ENCODE measurements at regions not wholly inside any gene's neighbourhood (a gene's known extent, or its start where the extent isn't known, plus 50 kb on each side); places are given as distances from the start of the nearest gene placed in this dataset.

GRCh38 chr19:28037186-28037585 is 1175.8 kb downstream of the UQCRFS1 start:
- Mint-ChIP-seq H3K9me3 (peaks cover 6 to 26% of the 10 kb centered on the region in 2 experiments), H3K36me3 (ENCODE audit: insufficient read depth in 1 of 3, low read depth in 3 of 3) (peaks cover 4 to 7% (median 4%) of the 10 kb centered on the region in 3 experiments; a peak in 6 of 7 replicates), H3K4me1 (no peaks in the 10 kb centered on the region), H3K27ac (no peak overlapping the region), H3K27me3 (ENCODE audit: low read depth) (no peaks in the 10 kb centered on the region; the same call in 1 of the 2 replicates), H3K4me3 (no peak overlapping the region)
- H3K27ac ChIP-seq (ENCODE audit: insufficient read length, low read depth, low read length): no peak overlapping the region
- H3K23me2 ChIP-seq (ENCODE audit: insufficient read length, low read depth, low read length, poor library complexity, severe bottlenecking): no peaks in the 10 kb centered on the region
- H2BK12ac ChIP-seq (ENCODE audit: insufficient read length, low read depth, low read length): no peak overlapping the region
- TF ChIP-seq, protein P1, sequence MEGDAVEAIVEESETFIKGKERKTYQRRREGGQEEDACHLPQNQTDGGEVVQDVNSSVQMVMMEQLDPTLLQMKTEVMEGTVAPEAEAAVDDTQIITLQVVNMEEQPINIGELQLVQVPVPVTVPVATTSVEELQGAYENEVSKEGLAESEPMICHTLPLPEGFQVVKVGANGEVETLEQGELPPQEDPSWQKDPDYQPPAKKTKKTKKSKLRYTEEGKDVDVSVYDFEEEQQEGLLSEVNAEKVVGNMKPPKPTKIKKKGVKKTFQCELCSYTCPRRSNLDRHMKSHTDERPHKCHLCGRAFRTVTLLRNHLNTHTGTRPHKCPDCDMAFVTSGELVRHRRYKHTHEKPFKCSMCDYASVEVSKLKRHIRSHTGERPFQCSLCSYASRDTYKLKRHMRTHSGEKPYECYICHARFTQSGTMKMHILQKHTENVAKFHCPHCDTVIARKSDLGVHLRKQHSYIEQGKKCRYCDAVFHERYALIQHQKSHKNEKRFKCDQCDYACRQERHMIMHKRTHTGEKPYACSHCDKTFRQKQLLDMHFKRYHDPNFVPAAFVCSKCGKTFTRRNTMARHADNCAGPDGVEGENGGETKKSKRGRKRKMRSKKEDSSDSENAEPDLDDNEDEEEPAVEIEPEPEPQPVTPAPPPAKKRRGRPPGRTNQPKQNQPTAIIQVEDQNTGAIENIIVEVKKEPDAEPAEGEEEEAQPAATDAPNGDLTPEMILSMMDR (conservative IDR thresholded peaks at IDR 0.05): no peak
- no peak overlapping the region for H2BK20ac ChIP-seq (ENCODE audit: low read depth, low read length, poor library complexity, severe bottlenecking)
- no peaks in the 10 kb centered on the region for H3K9me3 ChIP-seq (ENCODE audit: control insufficient read depth, low read depth, low read length)
- no peak overlapping the region for H2AFZ ChIP-seq (ENCODE audit: low read length)
- H3K9ac ChIP-seq (ENCODE audit: extremely low read depth, insufficient read length, low read length): no peak overlapping the region
- no peaks in the 10 kb centered on the region for H3K4me1 ChIP-seq (ENCODE audit: insufficient read depth, low read length)
- no peaks in the 10 kb centered on the region for H4K20me1 ChIP-seq (ENCODE audit: control insufficient read depth, insufficient read depth, insufficient read length)
- no peak overlapping the region for H3K4ac ChIP-seq (ENCODE audit: low read depth, low read length)
- no peak overlapping the region for H2BK15ac ChIP-seq (ENCODE audit: low read depth, low read length)
- H4K5ac ChIP-seq (ENCODE audit: insufficient read length, low read depth, low read length): no peak overlapping the region
- no peak overlapping the region for H3K18ac ChIP-seq (ENCODE audit: insufficient read length, low read depth, low read length)
- no peak overlapping the region for H2BK5ac ChIP-seq (ENCODE audit: insufficient read length, low read length)
- H2AK5ac ChIP-seq (ENCODE audit: insufficient read length, low read length): no peak overlapping the region
- H3K23ac ChIP-seq (ENCODE audit: insufficient read length, low read depth, low read length): no peak overlapping the region
- no peak overlapping the region for H3T11ph ChIP-seq (ENCODE audit: low read length)
- no peak overlapping the region for H3K4me2 ChIP-seq (ENCODE audit: insufficient read depth, insufficient read length, low read length)
- H4K8ac ChIP-seq (replicated peaks; ENCODE audit: insufficient read length, low read depth, low read length): no peak overlapping the region
- H2BK120ac ChIP-seq (ENCODE audit: low read depth, low read length, poor library complexity, severe bottlenecking): no peak overlapping the region
- WGBS (ENCODE audit: extremely low coverage, insufficient read length, low lambda C conversion rate): no CpG with 5 or more reads among the region's 4 CpGs
- no peaks in the 10 kb centered on the region for H3K27me3 ChIP-seq (ENCODE audit: insufficient read depth, low read length)
- H4K91ac ChIP-seq (ENCODE audit: insufficient read length, low read depth, low read length): no peak overlapping the region
- no peaks in the 10 kb centered on the region for H3K79me2 ChIP-seq (ENCODE audit: insufficient read depth, low read length)
- H3K14ac ChIP-seq (ENCODE audit: insufficient read depth, low read length): no peak overlapping the region
- DNase-seq: no peak
- no peak overlapping the region for H3K56ac ChIP-seq (ENCODE audit: insufficient read length, low read depth, low read length)
- no peaks in the 10 kb centered on the region for H3K79me1 ChIP-seq (ENCODE audit: insufficient read depth, low read depth, low read length, poor library complexity, severe bottlenecking)
